ENCODE measurements at regions not wholly inside any gene's neighbourhood (a gene's known extent, or its start where the extent isn't known, plus 50 kb on each side); places are given as distances from the start of the nearest gene placed in this dataset.
A peak's percentile ranks its signal among the peaks of the same experiment; 100 is the strongest.

- H3K4me2 ChIP-seq (ENCODE audit: low read length), result no peak overlapping the region
- peaks cover 13% of the 10 kb centered on the region for H3K4me1 ChIP-seq (ENCODE audit: insufficient read depth, low read length)
- no peaks in the 10 kb centered on the region for H3K36me3 ChIP-seq (ENCODE audit: insufficient read depth, low read length)
- no peaks in the 10 kb centered on the region for H3K9me3 ChIP-seq (ENCODE audit: insufficient read depth, low read depth, low read length)
- H3K27me3 Mint-ChIP-seq (ENCODE audit: low read depth, unreplicated experiment), result no peaks in the 10 kb centered on the region
- DNase-seq (ENCODE audit: low read depth) (no peak), FAIRE-seq (no peak)
- H3K4me1 Mint-ChIP-seq (ENCODE audit: low read depth, unreplicated experiment), result peaks cover 41% of the 10 kb centered on the region
- H3K9ac ChIP-seq (ENCODE audit: low read length), result no peak overlapping the region
- H3K4me3 Mint-ChIP-seq (ENCODE audit: unreplicated experiment), result no peak overlapping the region
- no peak overlapping the region for H3K4me3 ChIP-seq (ENCODE audit: insufficient read depth, low read depth, low read length)
- no peaks in the 10 kb centered on the region for H3K79me2 ChIP-seq (ENCODE audit: insufficient read depth, low read length)
- peak overlapping the region; percentile 99 for H3K27ac Mint-ChIP-seq (ENCODE audit: unreplicated experiment)
- peak overlapping the region; percentile 82 for H3K27ac ChIP-seq (ENCODE audit: low read depth, low read length)
- peaks cover 7% of the 10 kb centered on the region for H3K9me3 Mint-ChIP-seq (ENCODE audit: unreplicated experiment)
- no peak for TF ChIP-seq EZH2 (IDR thresholded peaks at IDR 0.05; ENCODE audit: insufficient read depth, low read length)
- TF ChIP-seq, protein P1, sequence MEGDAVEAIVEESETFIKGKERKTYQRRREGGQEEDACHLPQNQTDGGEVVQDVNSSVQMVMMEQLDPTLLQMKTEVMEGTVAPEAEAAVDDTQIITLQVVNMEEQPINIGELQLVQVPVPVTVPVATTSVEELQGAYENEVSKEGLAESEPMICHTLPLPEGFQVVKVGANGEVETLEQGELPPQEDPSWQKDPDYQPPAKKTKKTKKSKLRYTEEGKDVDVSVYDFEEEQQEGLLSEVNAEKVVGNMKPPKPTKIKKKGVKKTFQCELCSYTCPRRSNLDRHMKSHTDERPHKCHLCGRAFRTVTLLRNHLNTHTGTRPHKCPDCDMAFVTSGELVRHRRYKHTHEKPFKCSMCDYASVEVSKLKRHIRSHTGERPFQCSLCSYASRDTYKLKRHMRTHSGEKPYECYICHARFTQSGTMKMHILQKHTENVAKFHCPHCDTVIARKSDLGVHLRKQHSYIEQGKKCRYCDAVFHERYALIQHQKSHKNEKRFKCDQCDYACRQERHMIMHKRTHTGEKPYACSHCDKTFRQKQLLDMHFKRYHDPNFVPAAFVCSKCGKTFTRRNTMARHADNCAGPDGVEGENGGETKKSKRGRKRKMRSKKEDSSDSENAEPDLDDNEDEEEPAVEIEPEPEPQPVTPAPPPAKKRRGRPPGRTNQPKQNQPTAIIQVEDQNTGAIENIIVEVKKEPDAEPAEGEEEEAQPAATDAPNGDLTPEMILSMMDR (IDR thresholded peaks at IDR 0.05; ENCODE audit: insufficient read depth, low read depth, low read length), result no peak
- H2AFZ ChIP-seq (ENCODE audit: low read depth, low read length), result peak overlapping the region; percentile 39
- peaks cover 4% of the 10 kb centered on the region for H3K36me3 Mint-ChIP-seq (ENCODE audit: low read depth, unreplicated experiment)
- no peaks in the 10 kb centered on the region for H4K20me1 ChIP-seq (ENCODE audit: insufficient read depth, low read length)
- no peaks in the 10 kb centered on the region for H3K27me3 ChIP-seq (ENCODE audit: insufficient read depth, low read length)
Observed at GRCh38 chr4:154123897-154124296, 335.0 kb upstream of the SFRP2 start.

DNA sequence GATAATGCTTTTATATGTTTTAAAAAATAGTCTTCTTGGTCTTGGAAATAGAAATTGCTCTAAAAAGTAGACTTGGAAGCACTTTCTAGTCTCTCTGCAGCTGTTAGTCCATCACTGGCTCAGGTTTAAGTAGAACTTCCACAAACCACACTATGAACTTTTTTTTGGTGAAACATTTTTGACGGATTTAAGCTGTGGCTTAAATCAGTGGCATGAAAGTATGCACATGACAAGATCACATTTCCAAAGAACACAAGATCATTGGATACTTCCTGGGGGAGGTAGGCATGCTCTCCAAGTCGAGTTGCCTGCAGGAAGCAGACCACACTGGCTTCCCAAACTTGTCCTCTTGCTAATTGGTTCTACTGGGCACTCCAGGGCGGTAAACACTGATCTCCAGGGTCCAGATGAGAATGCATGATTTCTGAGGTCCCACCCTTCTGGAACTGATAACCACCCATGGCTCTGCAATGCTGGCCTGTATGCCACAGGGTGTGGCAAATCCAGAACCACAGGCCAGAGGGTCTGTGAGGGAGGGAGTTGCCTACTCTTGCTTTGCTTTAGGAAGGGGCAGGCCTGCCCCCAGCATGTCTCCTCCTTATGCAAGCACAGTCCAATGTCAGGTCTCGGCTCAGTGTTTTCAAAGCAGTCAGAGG, 331.9 kb upstream of the SFRP2 start:
- H2AFZ ChIP-seq (ENCODE audit: low read depth, low read length), result no peak overlapping the region
- no peak overlapping the region for H3K9ac ChIP-seq (ENCODE audit: low read length)
- H3K4me3 ChIP-seq (ENCODE audit: insufficient read depth, low read depth, low read length), result no peak overlapping the region
- H3K36me3 ChIP-seq (ENCODE audit: insufficient read depth, low read length), result no peaks in the 10 kb centered on the region
- H3K79me2 ChIP-seq (ENCODE audit: insufficient read depth, low read length), result no peaks in the 10 kb centered on the region
- Mint-ChIP-seq H3K27me3 (ENCODE audit: low read depth, unreplicated experiment) (no peaks in the 10 kb centered on the region), H3K36me3 (ENCODE audit: low read depth, unreplicated experiment) (peaks cover 2% of the 10 kb centered on the region), H3K4me3 (ENCODE audit: unreplicated experiment) (no peak overlapping the region), H3K4me1 (ENCODE audit: low read depth, unreplicated experiment) (peaks cover 21% of the 10 kb centered on the region), H3K27ac (ENCODE audit: unreplicated experiment) (no peak overlapping the region), H3K9me3 (ENCODE audit: unreplicated experiment) (peaks cover 3% of the 10 kb centered on the region)
- H3K9me3 ChIP-seq (ENCODE audit: insufficient read depth, low read depth, low read length), result no peaks in the 10 kb centered on the region
- no peak for DNase-seq (ENCODE audit: low read depth)
- no peak for TF ChIP-seq EZH2 (IDR thresholded peaks at IDR 0.05; ENCODE audit: insufficient read depth, low read length)
- TF ChIP-seq, protein P1 (IDR thresholded peaks at IDR 0.05; ENCODE audit: insufficient read depth, low read depth, low read length), result no peak
- H4K20me1 ChIP-seq (ENCODE audit: insufficient read depth, low read length), result no peaks in the 10 kb centered on the region
- peaks cover 13% of the 10 kb centered on the region for H3K4me1 ChIP-seq (ENCODE audit: insufficient read depth, low read length)
- no peak overlapping the region for H3K27ac ChIP-seq (ENCODE audit: low read depth, low read length)
- no peak overlapping the region for H3K4me2 ChIP-seq (ENCODE audit: low read length)
- no peaks in the 10 kb centered on the region for H3K27me3 ChIP-seq (ENCODE audit: insufficient read depth, low read length)
- FAIRE-seq, result no peak

GRCh38 chr4:154120006-154120676, 331.3 kb upstream of the SFRP2 start:
- H3K36me3 ChIP-seq (ENCODE audit: insufficient read depth, low read length), result no peaks in the 10 kb centered on the region
- TF ChIP-seq EZH2 (IDR thresholded peaks at IDR 0.05; ENCODE audit: insufficient read depth, low read length), result no peak
- TF ChIP-seq, protein P1 (IDR thresholded peaks at IDR 0.05; ENCODE audit: insufficient read depth, low read depth, low read length), result no peak
- Mint-ChIP-seq H3K27ac (ENCODE audit: unreplicated experiment) (no peak overlapping the region), H3K9me3 (ENCODE audit: unreplicated experiment) (peaks cover 3% of the 10 kb centered on the region), H3K4me1 (ENCODE audit: low read depth, unreplicated experiment) (peaks cover 16% of the 10 kb centered on the region), H3K27me3 (ENCODE audit: low read depth, unreplicated experiment) (no peaks in the 10 kb centered on the region), H3K36me3 (ENCODE audit: low read depth, unreplicated experiment) (peaks cover 2% of the 10 kb centered on the region), H3K4me3 (ENCODE audit: unreplicated experiment) (no peak overlapping the region)
- no peaks in the 10 kb centered on the region for H3K9me3 ChIP-seq (ENCODE audit: insufficient read depth, low read depth, low read length)
- no peaks in the 10 kb centered on the region for H4K20me1 ChIP-seq (ENCODE audit: insufficient read depth, low read length)
- no peak overlapping the region for H3K27ac ChIP-seq (ENCODE audit: low read depth, low read length)
- no peak for DNase-seq (ENCODE audit: low read depth)
- H3K4me3 ChIP-seq (ENCODE audit: insufficient read depth, low read depth, low read length), result no peak overlapping the region
- no peaks in the 10 kb centered on the region for H3K79me2 ChIP-seq (ENCODE audit: insufficient read depth, low read length)
- no peak overlapping the region for H2AFZ ChIP-seq (ENCODE audit: low read depth, low read length)
- no peaks in the 10 kb centered on the region for H3K27me3 ChIP-seq (ENCODE audit: insufficient read depth, low read length)
- peaks cover 9% of the 10 kb centered on the region for H3K4me1 ChIP-seq (ENCODE audit: insufficient read depth, low read length)
- no peak for FAIRE-seq
- no peak overlapping the region for H3K4me2 ChIP-seq (ENCODE audit: low read length)
- no peak overlapping the region for H3K9ac ChIP-seq (ENCODE audit: low read length)
